GM20000 (cell line): ENCODE measurements at regions not wholly inside any gene's neighbourhood (a gene's known extent, or its start where the extent isn't known, plus 50 kb on each side); places are given as distances from the start of the nearest gene placed in this dataset.

Experiments used
- DNase-seq: peaks from one replicate; pipeline ENCODE4 v3.0.0; 2012; ENCODE audit warnings: low spot score
- TF ChIP-seq, protein P1 (sequence below): IDR thresholded peaks from 2 replicates; pipeline ENCODE4 v1.5.1; 2012; ENCODE audit warnings: mild to moderate bottlenecking, control low read depth; ENCODE audit errors: extremely low read depth, missing control alignments

DNA sequence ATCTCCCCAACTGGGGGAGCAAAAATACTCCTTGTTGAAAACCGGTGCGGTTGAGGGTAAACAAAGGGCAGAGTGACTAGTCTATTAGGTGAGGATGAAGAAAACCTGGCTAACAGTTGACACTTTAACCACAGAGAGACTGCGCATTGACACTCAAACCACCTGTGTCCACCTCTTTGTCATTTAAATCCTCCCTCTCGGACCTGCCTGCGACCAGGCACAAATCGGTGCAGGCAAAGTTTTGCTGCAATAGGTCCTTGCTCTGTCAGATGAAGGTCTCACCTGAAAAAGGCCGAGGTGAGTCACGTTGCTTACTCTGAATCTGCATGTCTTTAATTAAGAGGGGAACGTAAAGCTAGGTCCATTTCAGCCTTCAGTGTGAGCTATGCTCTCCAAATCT lies 494.1 kb upstream of the DPPA4 start:
- TF ChIP-seq, protein P1, sequence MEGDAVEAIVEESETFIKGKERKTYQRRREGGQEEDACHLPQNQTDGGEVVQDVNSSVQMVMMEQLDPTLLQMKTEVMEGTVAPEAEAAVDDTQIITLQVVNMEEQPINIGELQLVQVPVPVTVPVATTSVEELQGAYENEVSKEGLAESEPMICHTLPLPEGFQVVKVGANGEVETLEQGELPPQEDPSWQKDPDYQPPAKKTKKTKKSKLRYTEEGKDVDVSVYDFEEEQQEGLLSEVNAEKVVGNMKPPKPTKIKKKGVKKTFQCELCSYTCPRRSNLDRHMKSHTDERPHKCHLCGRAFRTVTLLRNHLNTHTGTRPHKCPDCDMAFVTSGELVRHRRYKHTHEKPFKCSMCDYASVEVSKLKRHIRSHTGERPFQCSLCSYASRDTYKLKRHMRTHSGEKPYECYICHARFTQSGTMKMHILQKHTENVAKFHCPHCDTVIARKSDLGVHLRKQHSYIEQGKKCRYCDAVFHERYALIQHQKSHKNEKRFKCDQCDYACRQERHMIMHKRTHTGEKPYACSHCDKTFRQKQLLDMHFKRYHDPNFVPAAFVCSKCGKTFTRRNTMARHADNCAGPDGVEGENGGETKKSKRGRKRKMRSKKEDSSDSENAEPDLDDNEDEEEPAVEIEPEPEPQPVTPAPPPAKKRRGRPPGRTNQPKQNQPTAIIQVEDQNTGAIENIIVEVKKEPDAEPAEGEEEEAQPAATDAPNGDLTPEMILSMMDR: no peak
- no peak for DNase-seq

DNA sequence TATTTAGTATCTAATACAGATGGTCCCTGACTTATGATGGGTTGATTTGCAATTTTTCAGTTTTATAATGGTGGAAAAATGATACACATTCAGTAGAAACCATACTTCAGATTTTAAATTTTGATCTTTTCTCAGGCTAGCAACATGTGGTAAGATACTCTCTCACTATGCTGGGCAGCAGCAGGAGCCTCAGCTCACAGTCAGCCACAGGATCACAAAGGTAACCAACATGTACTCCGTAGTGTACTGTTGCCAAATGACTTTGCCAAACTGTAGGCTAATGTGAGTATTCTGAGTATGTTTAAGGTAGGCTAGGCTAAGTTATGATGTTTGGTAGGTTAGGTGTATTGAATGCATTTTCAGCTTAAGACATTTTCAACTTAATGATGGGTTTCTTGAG lies 498.6 kb upstream of the DPPA4 start:
- TF ChIP-seq, protein P1: no peak

DNA sequence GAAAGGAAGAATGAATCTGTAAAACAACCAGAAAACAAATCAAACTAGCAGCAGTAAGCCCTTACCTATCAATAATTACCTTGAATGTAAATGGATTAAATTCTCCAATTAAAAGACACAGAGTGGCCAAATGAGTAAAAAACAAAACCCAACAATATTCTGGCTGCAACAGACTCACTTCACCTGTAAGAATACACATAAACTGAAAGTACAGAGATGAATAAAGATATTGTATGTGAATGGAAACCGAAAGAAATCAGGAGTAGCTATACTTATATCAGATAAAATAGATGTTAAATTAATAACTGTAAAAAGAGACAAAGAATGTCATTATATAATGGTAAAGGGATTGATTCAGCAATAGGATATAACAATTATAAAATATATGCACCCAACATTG lies 514.5 kb upstream of the DPPA4 start:
- DNase-seq: no peak
- TF ChIP-seq, protein P1: no peak

More for the DNA sequence above, 498.6 kb upstream of the DPPA4 start:
- no peak for DNase-seq

DNA sequence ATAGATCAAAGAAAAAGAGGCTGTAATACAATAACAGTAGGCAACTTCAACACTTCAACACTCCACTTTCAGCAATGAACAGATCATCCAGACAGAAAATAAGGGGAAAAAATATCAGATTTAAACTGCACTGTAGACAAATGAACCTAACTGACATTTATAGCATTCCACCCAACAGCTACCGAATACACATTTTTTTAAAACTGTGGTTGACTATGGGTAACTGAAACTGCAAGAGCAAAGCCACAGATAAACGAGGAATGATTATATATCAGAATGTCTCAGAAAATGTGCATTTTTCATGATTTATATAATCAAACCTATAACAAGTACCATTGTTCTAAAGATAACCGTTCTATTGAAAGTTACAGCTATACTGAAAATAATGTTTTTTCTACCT lies 514.9 kb upstream of the DPPA4 start:
- TF ChIP-seq, protein P1: no peak

DNA sequence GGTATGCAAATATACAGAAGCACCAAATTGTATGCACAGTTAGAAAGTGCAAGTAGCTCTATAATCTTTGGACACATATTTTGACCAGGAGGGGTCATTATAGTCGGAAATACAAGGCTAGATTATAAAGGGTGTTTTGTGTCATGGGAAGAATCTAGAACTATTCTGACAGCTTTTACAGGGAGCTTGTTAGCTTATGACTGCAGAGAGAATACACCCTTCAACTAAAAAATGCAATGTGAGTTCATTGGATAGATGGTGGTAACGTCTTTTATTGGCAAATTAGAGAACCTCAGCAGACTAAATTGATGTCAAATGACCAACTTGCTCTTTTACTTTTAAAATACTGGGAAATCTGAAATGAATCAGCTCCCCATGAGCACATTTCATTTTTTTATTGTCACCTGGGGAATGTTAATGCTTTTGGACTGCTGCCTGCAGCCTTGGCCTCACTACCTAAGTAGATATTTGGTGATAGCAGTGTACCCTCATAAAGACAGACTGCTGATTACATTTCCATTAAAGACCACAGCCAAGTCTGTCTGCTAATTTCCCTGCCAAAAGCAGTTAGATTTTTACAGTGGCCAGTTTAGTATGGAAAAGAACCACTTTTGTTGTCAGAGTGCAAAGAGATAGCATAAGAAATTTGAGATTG lies 515.9 kb upstream of the DPPA4 start:
- TF ChIP-seq, protein P1: no peak
- no peak for DNase-seq

More for the DNA sequence above, 514.9 kb upstream of the DPPA4 start:
- DNase-seq: no peak

DNA sequence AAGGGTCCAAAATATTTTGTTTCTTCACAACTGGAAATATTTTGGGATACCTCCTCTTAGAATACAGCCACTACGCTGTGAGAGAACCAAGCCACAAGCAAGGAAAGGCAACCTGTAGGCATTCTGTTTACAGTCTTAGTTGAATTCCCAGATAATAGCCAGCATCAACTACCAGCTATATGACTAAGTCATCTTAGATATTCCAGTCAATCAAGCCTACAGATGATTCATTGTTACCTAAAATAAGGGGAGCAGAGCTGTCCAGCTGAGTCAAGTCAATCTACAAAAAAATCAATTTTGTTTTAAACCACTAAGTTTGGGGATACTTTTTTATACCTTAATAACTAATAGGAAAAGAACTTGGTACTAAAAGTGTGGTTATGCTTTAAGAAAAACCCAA lies 526.4 kb upstream of the DPPA4 start:
- DNase-seq: no peak
- TF ChIP-seq, protein P1: no peak

DNA sequence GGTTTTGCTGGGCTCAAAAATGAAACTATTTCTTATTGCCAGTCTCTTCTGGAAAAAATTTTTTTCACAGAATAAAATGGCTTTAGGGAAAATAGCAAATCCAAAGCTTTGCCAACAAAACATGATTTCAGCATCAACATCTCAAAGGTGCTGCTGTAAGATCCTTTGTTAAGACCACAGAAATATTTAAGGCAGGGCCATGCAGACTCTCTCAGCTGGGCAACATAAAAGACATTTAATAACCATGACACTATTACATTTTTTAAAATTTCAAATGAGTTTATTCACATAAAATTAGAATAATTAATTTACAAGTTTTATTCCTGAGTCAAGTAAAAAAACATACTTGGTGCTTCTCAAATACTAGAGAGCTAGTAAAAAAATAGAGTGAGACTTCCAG lies 527.1 kb upstream of the DPPA4 start:
- TF ChIP-seq, protein P1: no peak
- no peak for DNase-seq
